Endothelial cell (in vitro differentiated cells): ENCODE measurements at regions not wholly inside any gene's neighbourhood (a gene's known extent, or its start where the extent isn't known, plus 50 kb on each side); places are given as distances from the start of the nearest gene placed in this dataset.

Source experiments
- DNase-seq: peaks from one replicate; pipeline ENCODE4 v3.0.0; 2021; ENCODE audit warnings: low spot score
- H3K27ac Mint-ChIP-seq: one replicate; pipeline ENCODE4 v1.8.0; 2021; ENCODE audit warnings: mixed read lengths, inconsistent platforms; ENCODE audit not compliant: unreplicated experiment
- H3K27me3 Mint-ChIP-seq: one replicate; pipeline ENCODE4 v1.8.0; 2021; ENCODE audit warnings: mild to moderate bottlenecking, moderate library complexity, mixed read lengths, inconsistent platforms; ENCODE audit not compliant: unreplicated experiment
- H3K36me3 Mint-ChIP-seq: one replicate; pipeline ENCODE4 v1.8.0; 2021; ENCODE audit warnings: mild to moderate bottlenecking, low read depth, mixed read lengths, inconsistent platforms; ENCODE audit not compliant: unreplicated experiment
- H3K4me1 Mint-ChIP-seq: one replicate; pipeline ENCODE4 v1.8.0; 2021; ENCODE audit warnings: mild to moderate bottlenecking, mixed read lengths, inconsistent platforms; ENCODE audit not compliant: unreplicated experiment
- H3K4me3 Mint-ChIP-seq: one replicate; pipeline ENCODE4 v1.8.0; 2021; ENCODE audit warnings: mild to moderate bottlenecking, mixed read lengths, inconsistent platforms; ENCODE audit not compliant: unreplicated experiment
- H3K9me3 Mint-ChIP-seq: one replicate; pipeline ENCODE4 v1.8.0; 2021; ENCODE audit warnings: mixed read lengths, inconsistent platforms; ENCODE audit not compliant: unreplicated experiment
- TF ChIP-seq, protein P1 (sequence below): fragments of 200-600 bp; sonication (generic); IDR thresholded peaks from one replicate; pipeline ENCODE4 v1.5.0; 2021; ENCODE audit warnings: antibody characterized with exemption; ENCODE audit not compliant: unreplicated experiment

GRCh38 chr9:109624896-109625295, 126.8 kb upstream of the PTPN3 start:
- no peaks in the 10 kb centered on the region for H3K27me3 Mint-ChIP-seq
- H3K4me3 Mint-ChIP-seq = no peak overlapping the region
- no peaks in the 10 kb centered on the region for H3K4me1 Mint-ChIP-seq
- no peak overlapping the region for H3K27ac Mint-ChIP-seq
- DNase-seq = no peak
- no peaks in the 10 kb centered on the region for H3K36me3 Mint-ChIP-seq
- TF ChIP-seq, protein P1, sequence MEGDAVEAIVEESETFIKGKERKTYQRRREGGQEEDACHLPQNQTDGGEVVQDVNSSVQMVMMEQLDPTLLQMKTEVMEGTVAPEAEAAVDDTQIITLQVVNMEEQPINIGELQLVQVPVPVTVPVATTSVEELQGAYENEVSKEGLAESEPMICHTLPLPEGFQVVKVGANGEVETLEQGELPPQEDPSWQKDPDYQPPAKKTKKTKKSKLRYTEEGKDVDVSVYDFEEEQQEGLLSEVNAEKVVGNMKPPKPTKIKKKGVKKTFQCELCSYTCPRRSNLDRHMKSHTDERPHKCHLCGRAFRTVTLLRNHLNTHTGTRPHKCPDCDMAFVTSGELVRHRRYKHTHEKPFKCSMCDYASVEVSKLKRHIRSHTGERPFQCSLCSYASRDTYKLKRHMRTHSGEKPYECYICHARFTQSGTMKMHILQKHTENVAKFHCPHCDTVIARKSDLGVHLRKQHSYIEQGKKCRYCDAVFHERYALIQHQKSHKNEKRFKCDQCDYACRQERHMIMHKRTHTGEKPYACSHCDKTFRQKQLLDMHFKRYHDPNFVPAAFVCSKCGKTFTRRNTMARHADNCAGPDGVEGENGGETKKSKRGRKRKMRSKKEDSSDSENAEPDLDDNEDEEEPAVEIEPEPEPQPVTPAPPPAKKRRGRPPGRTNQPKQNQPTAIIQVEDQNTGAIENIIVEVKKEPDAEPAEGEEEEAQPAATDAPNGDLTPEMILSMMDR = no peak
- H3K9me3 Mint-ChIP-seq = no peaks in the 10 kb centered on the region

- DNase-seq = no peak
- peaks cover 1% of the 10 kb centered on the region for H3K27me3 Mint-ChIP-seq
- TF ChIP-seq, protein P1 = no peak
- H3K4me3 Mint-ChIP-seq = no peak overlapping the region
- H3K9me3 Mint-ChIP-seq = no peaks in the 10 kb centered on the region
- no peak overlapping the region for H3K27ac Mint-ChIP-seq
- no peaks in the 10 kb centered on the region for H3K4me1 Mint-ChIP-seq
- no peaks in the 10 kb centered on the region for H3K36me3 Mint-ChIP-seq
Measured at GRCh38 chr9:109627042-109627441, 128.9 kb upstream of the PTPN3 start.

- Mint-ChIP-seq H3K27me3 (peaks cover 1% of the 10 kb centered on the region), H3K9me3 (no peaks in the 10 kb centered on the region), H3K27ac (no peak overlapping the region), H3K36me3 (no peaks in the 10 kb centered on the region), H3K4me1 (no peaks in the 10 kb centered on the region), H3K4me3 (no peak overlapping the region)
- TF ChIP-seq, protein P1 = no peak
- DNase-seq = no peak
Measured at GRCh38 chr9:109629615-109630014, 131.5 kb upstream of the PTPN3 start.

GRCh38 chr9:109632817-109633216, 134.7 kb upstream of the PTPN3 start:
- DNase-seq = no peak
- no peaks in the 10 kb centered on the region for H3K9me3 Mint-ChIP-seq
- peaks cover 3% of the 10 kb centered on the region for H3K27me3 Mint-ChIP-seq
- H3K4me3 Mint-ChIP-seq = no peak overlapping the region
- H3K36me3 Mint-ChIP-seq = no peaks in the 10 kb centered on the region
- TF ChIP-seq, protein P1 = no peak
- H3K4me1 Mint-ChIP-seq = no peaks in the 10 kb centered on the region
- H3K27ac Mint-ChIP-seq = no peak overlapping the region

DNA sequence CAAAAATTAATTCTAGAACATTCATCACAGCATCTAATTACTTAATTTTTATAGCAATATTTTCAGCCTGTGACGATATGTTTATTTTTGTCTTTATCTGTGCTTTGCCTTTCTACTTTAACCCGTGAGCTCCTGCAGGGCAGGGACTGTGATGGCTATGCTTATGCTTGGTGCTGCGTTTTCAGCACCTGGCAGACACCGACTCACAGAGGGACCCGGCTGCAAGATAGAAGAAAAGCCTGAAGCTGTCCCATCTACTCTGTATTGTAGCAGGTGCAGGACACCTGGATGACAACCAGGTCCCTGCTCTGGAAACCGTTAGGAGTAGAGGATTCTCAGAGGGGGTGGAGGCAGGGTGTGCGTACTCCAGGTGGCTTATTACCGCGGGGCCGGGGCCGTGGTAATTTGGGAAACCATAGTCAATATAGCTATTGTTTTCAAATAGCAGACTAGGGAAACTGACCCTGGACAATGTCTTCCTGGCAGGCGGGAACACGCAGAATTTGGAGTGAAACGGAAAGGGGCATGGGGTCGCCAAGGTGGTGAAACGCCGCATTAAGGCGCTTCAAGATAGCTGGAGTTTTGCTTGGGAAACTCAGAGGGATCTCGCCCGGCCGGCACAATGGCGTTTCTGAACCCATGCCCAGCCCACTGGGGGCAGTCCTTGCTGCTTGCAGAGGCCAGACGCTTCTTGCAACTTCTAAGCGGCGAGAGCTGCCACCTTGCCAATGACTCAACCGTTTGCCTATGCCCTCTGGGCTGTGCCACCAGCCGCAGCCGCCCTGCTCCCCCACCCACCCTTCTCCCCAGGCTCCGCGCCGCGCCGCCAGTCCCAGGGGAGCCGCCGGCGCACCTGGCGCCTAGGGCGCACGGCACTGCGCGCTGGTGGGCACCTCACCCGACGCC, 140.1 kb upstream of the PALM2AKAP2 start:
- Mint-ChIP-seq H3K4me3 (peak overlapping the region; percentile 44), H3K27me3 (peaks cover 9% of the 10 kb centered on the region), H3K36me3 (no peaks in the 10 kb centered on the region), H3K4me1 (peaks cover 4% of the 10 kb centered on the region), H3K27ac (no peak overlapping the region), H3K9me3 (no peaks in the 10 kb centered on the region)
- DNase-seq = peak; percentile 28
- TF ChIP-seq, protein P1 = no peak
